ENCODE measurements at regions not wholly inside any gene's neighbourhood (a gene's known extent, or its start where the extent isn't known, plus 50 kb on each side); places are given as distances from the start of the nearest gene placed in this dataset.
A peak's percentile ranks its signal among the peaks of the same experiment; 100 is the strongest.

GRCh38 chr17:14959106-14959648, 305.9 kb downstream of the PMP22 start:
- 83 to 85% methylated on average over 2 of the region's 2 CpGs for WGBS, 2 experiments (ENCODE audit: insufficient coverage in 2 of 2)
- no peaks in the 10 kb centered on the region for H3K36me3 ChIP-seq (ENCODE audit: control insufficient read depth, insufficient read depth, low read length)

GRCh38 chr17:14953405-14953804, 311.7 kb downstream of the PMP22 start:
- no peaks in the 10 kb centered on the region for H3K36me3 ChIP-seq (ENCODE audit: control insufficient read depth, insufficient read depth, low read length)
- H3K9me3 ChIP-seq (ENCODE audit: control insufficient read depth, low read length), result no peaks in the 10 kb centered on the region
- H3K4me3 ChIP-seq (ENCODE audit: extremely low read depth, insufficient read depth, low read length, poor library complexity, severe bottlenecking), result no peak overlapping the region
- 100% methylated on average over 2 to 3 of the region's 5 CpGs for WGBS, 2 experiments (ENCODE audit: insufficient coverage in 2 of 2)
- H3K27ac ChIP-seq (ENCODE audit: low read depth, low read length, severe bottlenecking), result no peak overlapping the region
- H3K4me1 ChIP-seq (ENCODE audit: control insufficient read depth, insufficient read depth, low read length, poor library complexity, severe bottlenecking), result peaks cover 5% of the 10 kb centered on the region

More at GRCh38 chr17:14959106-14959648, 305.9 kb downstream of the PMP22 start:
- H3K4me3 ChIP-seq (ENCODE audit: extremely low read depth, insufficient read depth, low read length, poor library complexity, severe bottlenecking), result no peak overlapping the region
- H3K27ac ChIP-seq (ENCODE audit: low read depth, low read length, severe bottlenecking), result no peak overlapping the region
- peaks cover 3% of the 10 kb centered on the region for H3K9me3 ChIP-seq (ENCODE audit: control insufficient read depth, low read length)
- no peaks in the 10 kb centered on the region for H3K4me1 ChIP-seq (ENCODE audit: control insufficient read depth, insufficient read depth, low read length, poor library complexity, severe bottlenecking)

DNA sequence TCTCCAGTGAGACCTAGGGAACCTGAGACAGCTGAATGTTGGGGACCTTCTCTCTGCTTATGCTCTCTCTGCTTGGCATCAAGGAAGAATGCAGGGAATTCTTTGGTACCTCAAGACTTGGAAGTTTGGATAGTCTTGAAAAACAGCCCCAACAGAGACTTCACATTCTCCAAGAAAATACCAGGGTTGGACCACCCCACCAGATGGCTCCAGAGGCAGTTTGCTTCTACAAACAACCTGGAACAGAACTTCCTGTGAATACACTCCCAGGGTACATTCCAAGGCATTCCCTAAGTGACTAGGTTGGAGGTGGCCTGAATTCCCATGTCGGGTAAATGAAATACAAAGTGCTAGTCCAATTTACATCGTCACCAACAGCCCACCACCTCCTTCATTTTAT, 314.4 kb downstream of the PMP22 start:
- H3K27ac ChIP-seq (ENCODE audit: low read depth, low read length, severe bottlenecking), result no peak overlapping the region
- 67% methylated on average over 1 of the region's 2 CpGs; no CpG with 5 or more reads in 1 of the 2 experiments for WGBS, 2 experiments (ENCODE audit: insufficient coverage in 2 of 2)

DNA sequence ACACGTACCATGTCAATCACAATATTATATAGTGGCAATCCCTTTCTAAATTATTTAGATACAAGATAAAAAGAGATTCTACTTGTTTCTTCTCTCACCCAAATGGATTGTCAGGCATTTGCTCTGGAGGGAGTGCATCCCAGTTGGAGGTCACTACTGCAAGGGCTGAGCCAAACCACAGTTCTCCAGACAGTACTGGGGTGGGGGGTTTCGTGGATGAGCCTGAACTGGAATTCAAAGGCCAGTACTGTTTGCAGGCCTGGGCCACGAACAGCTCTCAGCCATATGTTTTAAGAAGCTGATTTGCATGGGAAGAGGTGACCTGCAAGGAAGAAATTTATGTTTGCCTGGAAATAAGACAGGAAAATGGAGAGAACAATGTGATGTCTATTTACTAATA, 314.9 kb downstream of the PMP22 start:
- 75% methylated on average over 2 of the region's 3 CpGs; no CpG with 5 or more reads in 1 of the 2 experiments for WGBS, 2 experiments (ENCODE audit: insufficient coverage in 2 of 2)

More for the DNA sequence above, 314.4 kb downstream of the PMP22 start:
- Histone ChIP-seq H3K9me3 (ENCODE audit: control insufficient read depth, low read length) (no peaks in the 10 kb centered on the region), H3K36me3 (ENCODE audit: control insufficient read depth, insufficient read depth, low read length) (no peaks in the 10 kb centered on the region), H3K4me1 (ENCODE audit: control insufficient read depth, insufficient read depth, low read length, poor library complexity, severe bottlenecking) (peaks cover 5% of the 10 kb centered on the region), H3K4me3 (ENCODE audit: extremely low read depth, insufficient read depth, low read length, poor library complexity, severe bottlenecking) (no peak overlapping the region)

DNA sequence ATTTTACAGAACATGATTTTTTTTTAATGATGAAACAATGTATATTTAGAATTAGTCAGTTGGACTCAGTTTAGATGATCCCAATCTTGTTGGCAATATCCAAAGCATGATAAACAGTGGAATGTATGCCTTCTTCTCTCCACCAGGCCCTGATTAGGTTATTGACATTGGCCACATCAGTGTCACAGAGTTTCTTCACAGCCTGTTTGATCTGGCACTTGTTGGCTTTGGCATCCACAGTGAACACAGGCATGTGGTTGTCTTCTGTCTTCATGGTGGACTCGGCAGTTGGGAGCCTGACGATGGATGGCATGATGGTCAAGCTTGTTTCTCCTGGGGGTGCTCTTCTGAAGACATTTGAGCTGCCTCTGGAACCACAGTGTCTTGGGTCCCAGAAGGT, 317.5 kb downstream of the PMP22 start:
- 100% methylated on average over 1 of the region's 2 CpGs for WGBS, 2 experiments (ENCODE audit: insufficient coverage in 2 of 2)
- Histone ChIP-seq H3K4me3 (ENCODE audit: extremely low read depth, insufficient read depth, low read length, poor library complexity, severe bottlenecking) (no peak overlapping the region), H3K4me1 (ENCODE audit: control insufficient read depth, insufficient read depth, low read length, poor library complexity, severe bottlenecking) (peaks cover 12% of the 10 kb centered on the region), H3K36me3 (ENCODE audit: control insufficient read depth, insufficient read depth, low read length) (no peaks in the 10 kb centered on the region), H3K27ac (ENCODE audit: low read depth, low read length, severe bottlenecking) (no peak overlapping the region), H3K9me3 (ENCODE audit: control insufficient read depth, low read length) (no peaks in the 10 kb centered on the region)

More for the DNA sequence above, 314.9 kb downstream of the PMP22 start:
- Histone ChIP-seq H3K27ac (ENCODE audit: low read depth, low read length, severe bottlenecking) (no peak overlapping the region), H3K4me1 (ENCODE audit: control insufficient read depth, insufficient read depth, low read length, poor library complexity, severe bottlenecking) (peaks cover 5% of the 10 kb centered on the region), H3K4me3 (ENCODE audit: extremely low read depth, insufficient read depth, low read length, poor library complexity, severe bottlenecking) (no peak overlapping the region), H3K36me3 (ENCODE audit: control insufficient read depth, insufficient read depth, low read length) (no peaks in the 10 kb centered on the region), H3K9me3 (ENCODE audit: control insufficient read depth, low read length) (no peaks in the 10 kb centered on the region)

- Histone ChIP-seq H3K4me1 (ENCODE audit: control insufficient read depth, insufficient read depth, low read length, poor library complexity, severe bottlenecking) (peaks cover 22% of the 10 kb centered on the region), H3K9me3 (ENCODE audit: control insufficient read depth, low read length) (no peaks in the 10 kb centered on the region), H3K27ac (ENCODE audit: low read depth, low read length, severe bottlenecking) (no peak overlapping the region), H3K4me3 (ENCODE audit: extremely low read depth, insufficient read depth, low read length, poor library complexity, severe bottlenecking) (no peak overlapping the region), H3K36me3 (ENCODE audit: control insufficient read depth, insufficient read depth, low read length) (no peaks in the 10 kb centered on the region)
- 97 to 98% methylated on average over 4 to 7 of the region's 7 CpGs for WGBS, 2 experiments (ENCODE audit: insufficient coverage in 2 of 2)
Measured at GRCh38 chr17:14946481-14946880, 318.6 kb downstream of the PMP22 start.

- WGBS, 2 experiments (ENCODE audit: insufficient coverage in 2 of 2), result 82 to 90% methylated on average over 2 of the region's 3 CpGs
- Histone ChIP-seq H3K9me3 (ENCODE audit: control insufficient read depth, low read length) (no peaks in the 10 kb centered on the region), H3K4me3 (ENCODE audit: extremely low read depth, insufficient read depth, low read length, poor library complexity, severe bottlenecking) (no peak overlapping the region), H3K36me3 (ENCODE audit: control insufficient read depth, insufficient read depth, low read length) (no peaks in the 10 kb centered on the region), H3K27ac (ENCODE audit: low read depth, low read length, severe bottlenecking) (peak overlapping the region; percentile 29), H3K4me1 (ENCODE audit: control insufficient read depth, insufficient read depth, low read length, poor library complexity, severe bottlenecking) (peaks cover 17% of the 10 kb centered on the region)
Measured at GRCh38 chr17:14942526-14943190, 322.5 kb downstream of the PMP22 start.

GRCh38 chr17:14940938-14941265, 324.2 kb downstream of the PMP22 start:
- H3K9me3 ChIP-seq (ENCODE audit: control insufficient read depth, low read length), result no peaks in the 10 kb centered on the region
- peaks cover 17% of the 10 kb centered on the region for H3K4me1 ChIP-seq (ENCODE audit: control insufficient read depth, insufficient read depth, low read length, poor library complexity, severe bottlenecking)
- 90 to 100% methylated on average over 3 of the region's 3 CpGs for WGBS, 2 experiments (ENCODE audit: insufficient coverage in 2 of 2)
- no peak overlapping the region for H3K27ac ChIP-seq (ENCODE audit: low read depth, low read length, severe bottlenecking)
- H3K4me3 ChIP-seq (ENCODE audit: extremely low read depth, insufficient read depth, low read length, poor library complexity, severe bottlenecking), result no peak overlapping the region
- H3K36me3 ChIP-seq (ENCODE audit: control insufficient read depth, insufficient read depth, low read length), result no peaks in the 10 kb centered on the region

- Histone ChIP-seq H3K4me3 (ENCODE audit: extremely low read depth, insufficient read depth, low read length, poor library complexity, severe bottlenecking) (no peak overlapping the region), H3K9me3 (ENCODE audit: control insufficient read depth, low read length) (no peaks in the 10 kb centered on the region), H3K4me1 (ENCODE audit: control insufficient read depth, insufficient read depth, low read length, poor library complexity, severe bottlenecking) (peaks cover 17% of the 10 kb centered on the region), H3K36me3 (ENCODE audit: control insufficient read depth, insufficient read depth, low read length) (no peaks in the 10 kb centered on the region), H3K27ac (ENCODE audit: low read depth, low read length, severe bottlenecking) (no peak overlapping the region)
- 90 to 92% methylated on average over 2 of the region's 4 CpGs for WGBS, 2 experiments (ENCODE audit: insufficient coverage in 2 of 2)
Measured at GRCh38 chr17:14940108-14940937, 324.8 kb downstream of the PMP22 start.

DNA sequence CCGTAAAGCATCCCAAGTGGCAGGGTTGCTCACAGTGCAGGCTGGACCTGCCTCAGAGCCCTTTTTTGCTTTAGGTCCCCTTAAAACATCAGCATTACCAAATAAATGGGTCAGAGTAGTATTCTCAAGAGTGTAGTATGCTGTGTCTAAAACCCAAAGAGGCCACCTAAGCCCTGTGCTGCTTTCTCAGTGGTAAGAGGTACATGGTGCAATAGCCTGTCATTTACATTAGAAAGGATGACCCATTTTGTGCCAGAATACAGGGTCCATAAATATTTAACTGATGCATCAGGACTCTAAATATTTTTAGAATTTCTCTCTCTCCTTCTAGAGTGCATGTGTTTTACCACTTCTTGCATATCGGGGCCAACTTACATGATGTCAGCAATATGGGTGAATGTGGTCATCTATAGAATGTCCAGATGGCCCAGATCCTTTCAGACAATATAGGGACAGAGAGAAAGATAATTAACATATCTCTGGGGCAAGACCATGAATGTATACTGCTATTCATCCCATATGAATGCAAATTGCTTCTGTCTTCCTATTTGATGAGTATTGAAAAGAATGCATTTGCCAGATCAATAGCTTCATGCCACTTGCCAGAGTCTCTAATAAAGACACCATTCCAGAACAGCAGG, 329.2 kb downstream of the PMP22 start:
- Histone ChIP-seq H3K4me3 (ENCODE audit: extremely low read depth, insufficient read depth, low read length, poor library complexity, severe bottlenecking) (no peak overlapping the region), H3K9me3 (ENCODE audit: control insufficient read depth, low read length) (no peaks in the 10 kb centered on the region), H3K27ac (ENCODE audit: low read depth, low read length, severe bottlenecking) (no peak overlapping the region), H3K4me1 (ENCODE audit: control insufficient read depth, insufficient read depth, low read length, poor library complexity, severe bottlenecking) (no peaks in the 10 kb centered on the region), H3K36me3 (ENCODE audit: control insufficient read depth, insufficient read depth, low read length) (no peaks in the 10 kb centered on the region)
- no CpG with 5 or more reads among the region's 2 CpGs for WGBS, 2 experiments (ENCODE audit: insufficient coverage in 2 of 2)

All from mesodermal cell (in vitro differentiated cells).